HepG2 (cell line): ENCODE measurements at regions not wholly inside any gene's neighbourhood (a gene's known extent, or its start where the extent isn't known, plus 50 kb on each side); places are given as distances from the start of the nearest gene placed in this dataset.

Source experiments
- AHR ChIP-seq: IDR thresholded peaks from 2 replicates; pipeline ENCODE4 v1.6.1; 2018; ENCODE audit warnings: missing genetic modification reagents, missing compliant biosample characterization
- EP300 ChIP-seq, 3 experiments: sonication (generic) in 1 of 3; formaldehyde crosslinking in 1 of 3; IDR thresholded peaks; 2 replicates each; pipeline versions ENCODE4 v1.5.1 to v1.6.1; 2011 to 2020; ENCODE audit warnings: low read depth in 2 of 3, low read length in 2 of 3, borderline replicate concordance in 1 of 3, improper control_type of control experiment in 1 of 3, mild to moderate bottlenecking in 1 of 3, missing genetic modification reagents in 1 of 3, moderate library complexity in 1 of 3
- FOSL2 ChIP-seq: sonication (generic); formaldehyde crosslinking; IDR thresholded peaks from 2 replicates; pipeline ENCODE4 v1.4.0; 2020; ENCODE audit warnings: missing genetic modification reagents
- HOMEZ ChIP-seq: IDR thresholded peaks from 2 replicates; pipeline ENCODE4 v1.6.1; 2016; ENCODE audit warnings: low read depth
- MNT ChIP-seq: fragments of 450-650 bp; IDR thresholded peaks from 2 replicates; pipeline ENCODE4 v1.6.1; 2016
- NFYB ChIP-seq: sonication (generic); formaldehyde crosslinking; IDR thresholded peaks from 2 replicates; pipeline ENCODE4 v1.4.0; 2020; ENCODE audit warnings: missing genetic modification reagents
- NR2C2 ChIP-seq: sonication (generic); formaldehyde crosslinking; IDR thresholded peaks from 2 replicates; pipeline ENCODE4 v1.4.0; 2020; ENCODE audit warnings: missing genetic modification reagents, mild to moderate bottlenecking, moderate library complexity, borderline replicate concordance
- NR2F1 ChIP-seq, 2 experiments: fragments of 450-650 bp in 1 of 2; formaldehyde crosslinking in 1 of 2; IDR thresholded peaks; 2 replicates each; pipeline versions ENCODE4 v1.5.0 to v1.6.1; 2016 to 2020; ENCODE audit warnings: mild to moderate bottlenecking in 1 of 2, missing compliant biosample characterization in 1 of 2, missing genetic modification reagents in 1 of 2, moderate library complexity in 1 of 2
- RFXANK ChIP-seq: IDR thresholded peaks from 2 replicates; pipeline ENCODE4 v1.6.1; 2016
- YY1 ChIP-seq: IDR thresholded peaks from 2 replicates; pipeline ENCODE4 v1.6.1; 2011; ENCODE audit warnings: low read length, low read depth, moderate library complexity, mild to moderate bottlenecking; ENCODE audit not compliant: insufficient read depth, insufficient replicate concordance
- ZBTB39 ChIP-seq: sonication (generic); formaldehyde crosslinking; IDR thresholded peaks from 2 replicates; pipeline ENCODE4 v1.5.0; 2020; ENCODE audit warnings: missing genetic modification reagents
- ZNF354B ChIP-seq: sonication (generic); formaldehyde crosslinking; IDR thresholded peaks from 2 replicates; pipeline ENCODE4 v1.8.0; 2022; ENCODE audit warnings: mild to moderate bottlenecking, missing genetic modification reagents
- ZNF629 ChIP-seq: sonication (generic); formaldehyde crosslinking; conservative IDR thresholded peaks from 2 replicates; pipeline ENCODE4 v1.5.0; 2020; ENCODE audit warnings: missing genetic modification reagents
- TF ChIP-seq, protein P1 (sequence below): sonication (generic); formaldehyde crosslinking; IDR thresholded peaks from 2 replicates; pipeline ENCODE4 v1.8.0; 2022; ENCODE audit warnings: mild to moderate bottlenecking, missing genetic modification reagents, borderline replicate concordance
- TF ChIP-seq, protein P2 (sequence below): IDR thresholded peaks from 2 replicates; pipeline ENCODE4 v1.4.0; 2020; ENCODE audit warnings: mild to moderate bottlenecking, missing genetic modification reagents

DNA sequence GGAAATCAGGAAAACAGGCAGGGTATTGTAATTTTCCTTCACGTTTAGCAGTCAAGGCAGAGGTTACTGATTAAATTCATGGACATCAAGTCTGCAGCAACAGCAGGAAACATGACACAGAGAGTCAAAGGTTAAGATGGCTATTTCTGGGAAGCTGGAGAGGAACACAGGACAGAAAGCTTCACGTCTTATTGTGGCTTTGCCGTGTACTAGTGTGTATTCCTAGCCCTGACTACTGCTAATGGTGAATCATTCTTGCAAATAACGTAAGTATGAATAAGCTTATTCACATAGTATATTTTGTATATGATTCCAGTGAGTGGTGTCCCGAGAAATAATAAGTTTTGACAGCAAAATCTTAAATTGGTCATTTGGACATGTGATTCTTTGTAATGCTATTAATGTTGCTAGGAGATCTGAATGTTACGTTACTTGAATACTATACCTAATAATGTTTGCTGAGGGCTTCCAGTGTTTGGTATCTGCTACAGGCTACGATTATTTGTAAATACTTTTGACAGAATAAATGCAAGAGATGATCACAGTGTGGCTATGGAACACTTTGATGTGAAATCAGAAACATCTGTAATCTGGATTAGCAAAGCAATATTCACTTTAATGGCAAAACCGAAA is 77.4 kb downstream of the DISP1 start (continued):
- TF ChIP-seq, protein P1, sequence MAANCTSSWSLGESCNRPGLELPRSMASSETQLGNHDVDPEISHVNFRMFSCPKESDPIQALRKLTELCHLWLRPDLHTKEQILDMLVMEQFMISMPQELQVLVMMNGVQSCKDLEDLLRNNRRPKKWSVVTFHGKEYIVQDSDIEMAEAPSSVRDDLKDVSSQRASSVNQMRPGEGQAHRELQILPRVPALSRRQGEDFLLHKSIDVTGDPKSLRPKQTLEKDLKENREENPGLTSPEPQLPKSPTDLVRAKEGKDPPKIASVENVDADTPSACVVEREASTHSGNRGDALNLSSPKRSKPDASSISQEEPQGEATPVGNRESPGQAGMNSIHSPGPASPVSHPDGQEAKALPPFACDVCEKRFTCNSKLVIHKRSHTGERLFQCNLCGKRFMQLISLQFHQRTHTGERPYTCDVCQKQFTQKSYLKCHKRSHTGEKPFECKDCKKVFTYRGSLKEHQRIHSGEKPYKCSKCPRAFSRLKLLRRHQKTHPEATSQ (CRISPR knock-in tag) = no peak
- TF ChIP-seq EP300 (IDR thresholded peaks at IDR 0.05; ENCODE audit: low read depth in 2 of 2, low read length in 2 of 2) (peak in 1 of 2 experiments; percentile 44; a peak in 1 of 4 replicates), EP300 (CRISPR knock-in tag; IDR thresholded peaks at IDR 0.05; ENCODE audit: borderline replicate concordance) (no peak), MNT (no peak), FOSL2 (CRISPR knock-in tag) (peak; percentile 28; the same call in 1 of the 2 replicates), HOMEZ (CRISPR knock-in tag) (peak; percentile 61; the same call in 1 of the 2 replicates), ZBTB39 (CRISPR knock-in tag) (no peak), NR2C2 (CRISPR knock-in tag) (peak; percentile 73), RFXANK (CRISPR knock-in tag) (no peak), AHR (no peak), NR2F1 (CRISPR knock-in tag; IDR thresholded peaks at IDR 0.05) (peak in 1 of 2 experiments; percentile 64; a peak in 1 of 4 replicates), NFYB (CRISPR knock-in tag) (no peak), YY1 (no peak), ZNF629 (no peak), ZNF354B (CRISPR knock-in tag) (no peak)
- TF ChIP-seq, protein P2, sequence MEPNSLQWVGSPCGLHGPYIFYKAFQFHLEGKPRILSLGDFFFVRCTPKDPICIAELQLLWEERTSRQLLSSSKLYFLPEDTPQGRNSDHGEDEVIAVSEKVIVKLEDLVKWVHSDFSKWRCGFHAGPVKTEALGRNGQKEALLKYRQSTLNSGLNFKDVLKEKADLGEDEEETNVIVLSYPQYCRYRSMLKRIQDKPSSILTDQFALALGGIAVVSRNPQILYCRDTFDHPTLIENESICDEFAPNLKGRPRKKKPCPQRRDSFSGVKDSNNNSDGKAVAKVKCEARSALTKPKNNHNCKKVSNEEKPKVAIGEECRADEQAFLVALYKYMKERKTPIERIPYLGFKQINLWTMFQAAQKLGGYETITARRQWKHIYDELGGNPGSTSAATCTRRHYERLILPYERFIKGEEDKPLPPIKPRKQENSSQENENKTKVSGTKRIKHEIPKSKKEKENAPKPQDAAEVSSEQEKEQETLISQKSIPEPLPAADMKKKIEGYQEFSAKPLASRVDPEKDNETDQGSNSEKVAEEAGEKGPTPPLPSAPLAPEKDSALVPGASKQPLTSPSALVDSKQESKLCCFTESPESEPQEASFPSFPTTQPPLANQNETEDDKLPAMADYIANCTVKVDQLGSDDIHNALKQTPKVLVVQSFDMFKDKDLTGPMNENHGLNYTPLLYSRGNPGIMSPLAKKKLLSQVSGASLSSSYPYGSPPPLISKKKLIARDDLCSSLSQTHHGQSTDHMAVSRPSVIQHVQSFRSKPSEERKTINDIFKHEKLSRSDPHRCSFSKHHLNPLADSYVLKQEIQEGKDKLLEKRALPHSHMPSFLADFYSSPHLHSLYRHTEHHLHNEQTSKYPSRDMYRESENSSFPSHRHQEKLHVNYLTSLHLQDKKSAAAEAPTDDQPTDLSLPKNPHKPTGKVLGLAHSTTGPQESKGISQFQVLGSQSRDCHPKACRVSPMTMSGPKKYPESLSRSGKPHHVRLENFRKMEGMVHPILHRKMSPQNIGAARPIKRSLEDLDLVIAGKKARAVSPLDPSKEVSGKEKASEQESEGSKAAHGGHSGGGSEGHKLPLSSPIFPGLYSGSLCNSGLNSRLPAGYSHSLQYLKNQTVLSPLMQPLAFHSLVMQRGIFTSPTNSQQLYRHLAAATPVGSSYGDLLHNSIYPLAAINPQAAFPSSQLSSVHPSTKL (CRISPR knock-in tag) = 0 out of 2 replicates have a peak, but pooled peaks have one; percentile 14
